NCI-H446 treated with DMSO at 0.1 percent for 48 hours (cell line): ENCODE measurements at regions not wholly inside any gene's neighbourhood (a gene's known extent, or its start where the extent isn't known, plus 50 kb on each side); places are given as distances from the start of the nearest gene placed in this dataset.
"Not testable (repeated sequence)": the region's sequence is repeated elsewhere in the genome, so short reads cannot be mapped to it uniquely, and the experiment has no call there.

Experiments
- DNase-seq: peaks from one replicate; lab custom pipeline; 2025; lab: John Stamatoyannopoulos, UW

- no peak for DNase-seq
Measured at GRCh38 chrX:47302396-47302795, 68.0 kb upstream of the ZNF157 start.

GRCh38 chrX:47306471-47307023 lies 63.8 kb upstream of the ZNF157 start:
- DNase-seq = not testable (repeated sequence)

- peak; percentile 26 for DNase-seq
Measured at GRCh38 chrX:47311932-47312774, 58.2 kb upstream of the ZNF157 start.

GRCh38 chrX:47313056-47313455 lies 57.3 kb upstream of the ZNF157 start:
- no peak for DNase-seq

- DNase-seq = no peak
Measured at GRCh38 chrX:47316276-47317025, 53.9 kb upstream of the ZNF157 start.
